ENCODE measurements at regions not wholly inside any gene's neighbourhood (a gene's known extent, or its start where the extent isn't known, plus 50 kb on each side); places are given as distances from the start of the nearest gene placed in this dataset.

DNA sequence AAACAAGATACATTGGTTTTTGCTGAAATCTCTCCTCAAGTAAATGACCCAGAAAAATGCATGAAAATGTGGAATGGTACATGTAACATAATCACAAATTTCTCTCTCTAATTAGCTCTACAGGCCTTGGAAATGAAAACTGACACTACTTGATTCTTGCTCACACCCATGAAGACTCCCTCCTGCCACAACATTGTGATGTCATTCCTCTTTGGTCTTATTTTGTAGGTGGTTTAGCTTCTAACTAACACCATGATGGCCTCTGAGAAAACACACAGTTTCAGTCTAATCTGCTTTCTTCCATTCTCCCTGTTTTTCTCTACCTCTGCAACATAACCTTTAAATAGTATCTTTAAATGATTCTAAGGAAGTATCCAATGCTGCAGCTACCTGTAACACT lies 78.6 kb upstream of the FAM174A start:
- TF ChIP-seq, protein P1, sequence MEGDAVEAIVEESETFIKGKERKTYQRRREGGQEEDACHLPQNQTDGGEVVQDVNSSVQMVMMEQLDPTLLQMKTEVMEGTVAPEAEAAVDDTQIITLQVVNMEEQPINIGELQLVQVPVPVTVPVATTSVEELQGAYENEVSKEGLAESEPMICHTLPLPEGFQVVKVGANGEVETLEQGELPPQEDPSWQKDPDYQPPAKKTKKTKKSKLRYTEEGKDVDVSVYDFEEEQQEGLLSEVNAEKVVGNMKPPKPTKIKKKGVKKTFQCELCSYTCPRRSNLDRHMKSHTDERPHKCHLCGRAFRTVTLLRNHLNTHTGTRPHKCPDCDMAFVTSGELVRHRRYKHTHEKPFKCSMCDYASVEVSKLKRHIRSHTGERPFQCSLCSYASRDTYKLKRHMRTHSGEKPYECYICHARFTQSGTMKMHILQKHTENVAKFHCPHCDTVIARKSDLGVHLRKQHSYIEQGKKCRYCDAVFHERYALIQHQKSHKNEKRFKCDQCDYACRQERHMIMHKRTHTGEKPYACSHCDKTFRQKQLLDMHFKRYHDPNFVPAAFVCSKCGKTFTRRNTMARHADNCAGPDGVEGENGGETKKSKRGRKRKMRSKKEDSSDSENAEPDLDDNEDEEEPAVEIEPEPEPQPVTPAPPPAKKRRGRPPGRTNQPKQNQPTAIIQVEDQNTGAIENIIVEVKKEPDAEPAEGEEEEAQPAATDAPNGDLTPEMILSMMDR (conservative IDR thresholded peaks at IDR 0.05), result no peak
- Histone ChIP-seq H3K9ac (ENCODE audit: extremely low read depth, insufficient read length, low read length) (no peak overlapping the region), H2BK12ac (ENCODE audit: insufficient read length, low read depth, low read length) (no peak overlapping the region), H3K4me1 (ENCODE audit: insufficient read depth, low read length) (no peaks in the 10 kb centered on the region), H2BK120ac (ENCODE audit: low read depth, low read length, poor library complexity, severe bottlenecking) (no peak overlapping the region), H3K79me2 (ENCODE audit: insufficient read depth, low read length) (no peaks in the 10 kb centered on the region), H3K27me3 (ENCODE audit: insufficient read depth, low read length) (no peaks in the 10 kb centered on the region), H2AFZ (ENCODE audit: low read length) (no peak overlapping the region), H3K23me2 (ENCODE audit: insufficient read length, low read depth, low read length, poor library complexity, severe bottlenecking) (no peaks in the 10 kb centered on the region), H3K9me3 (ENCODE audit: control insufficient read depth, low read depth, low read length) (no peaks in the 10 kb centered on the region), H4K20me1 (ENCODE audit: control insufficient read depth, insufficient read depth, insufficient read length) (no peaks in the 10 kb centered on the region), H3K18ac (ENCODE audit: insufficient read length, low read depth, low read length) (no peak overlapping the region), H3K4me2 (ENCODE audit: insufficient read depth, insufficient read length, low read length) (no peak overlapping the region), H3K14ac (ENCODE audit: insufficient read depth, low read length) (no peak overlapping the region), H3K4ac (ENCODE audit: low read depth, low read length) (no peak overlapping the region), H4K8ac (replicated peaks; ENCODE audit: insufficient read length, low read depth, low read length) (no peak overlapping the region), H3K79me1 (ENCODE audit: insufficient read depth, low read depth, low read length, poor library complexity, severe bottlenecking) (no peaks in the 10 kb centered on the region), H2BK5ac (ENCODE audit: insufficient read length, low read length) (no peak overlapping the region), H2BK15ac (ENCODE audit: low read depth, low read length) (no peak overlapping the region), H2BK20ac (ENCODE audit: low read depth, low read length, poor library complexity, severe bottlenecking) (no peak overlapping the region), H3K27ac (ENCODE audit: insufficient read length, low read depth, low read length) (no peak overlapping the region), H4K91ac (ENCODE audit: insufficient read length, low read depth, low read length) (no peak overlapping the region), H2AK5ac (ENCODE audit: insufficient read length, low read length) (no peak overlapping the region), H3K56ac (ENCODE audit: insufficient read length, low read depth, low read length) (no peak overlapping the region), H3K23ac (ENCODE audit: insufficient read length, low read depth, low read length) (no peak overlapping the region), H4K5ac (ENCODE audit: insufficient read length, low read depth, low read length) (no peak overlapping the region), H3T11ph (ENCODE audit: low read length) (no peak overlapping the region)
- Mint-ChIP-seq H3K27ac (no peak overlapping the region), H3K27me3 (ENCODE audit: low read depth) (no peaks in the 10 kb centered on the region), H3K9me3 (peaks cover 0 to 2% of the 10 kb centered on the region in 2 experiments; a peak in 1 of 5 replicates), H3K4me1 (no peaks in the 10 kb centered on the region), H3K36me3 (ENCODE audit: insufficient read depth in 1 of 3, low read depth in 3 of 3) (no peaks in the 10 kb centered on the region), H3K4me3 (no peak overlapping the region)
- no peak for DNase-seq
